ENCODE measurements at regions not wholly inside any gene's neighbourhood (a gene's known extent, or its start where the extent isn't known, plus 50 kb on each side); places are given as distances from the start of the nearest gene placed in this dataset.
"Not testable (repeated sequence)": the region's sequence is repeated elsewhere in the genome, so short reads cannot be mapped to it uniquely, and the experiment has no call there.

DNA sequence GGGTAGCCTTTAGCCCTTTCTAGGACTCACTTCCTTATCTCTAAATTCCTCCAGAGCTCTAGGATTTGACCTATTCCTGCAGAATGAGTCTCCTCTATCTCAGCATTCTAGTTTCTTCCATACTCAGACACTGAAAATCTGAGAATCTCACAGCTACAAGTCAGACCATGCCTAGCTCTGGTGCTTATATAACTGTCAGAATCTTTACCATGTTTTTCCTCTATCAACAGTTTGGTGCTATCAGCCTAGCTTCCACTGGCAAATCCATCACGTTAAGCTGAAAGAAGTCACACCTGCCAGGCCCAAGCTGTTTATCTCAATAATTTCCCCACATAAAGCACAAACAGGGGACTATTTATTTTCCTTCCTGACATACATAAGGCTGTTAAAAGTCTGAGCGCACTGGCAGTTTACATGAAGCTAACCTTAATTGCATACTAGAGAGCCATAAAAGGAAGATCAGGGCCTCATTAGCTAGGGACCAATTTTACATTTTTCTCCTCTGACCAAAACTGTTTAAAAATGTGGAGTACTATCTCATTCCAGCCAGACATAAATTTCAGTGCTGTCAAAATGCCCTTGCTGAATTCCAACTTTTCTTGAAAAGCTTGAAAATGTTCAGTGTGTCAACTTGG, 270.5 kb downstream of the C12orf75 start:
- H3K36me3 Mint-ChIP-seq (ENCODE audit: insufficient read depth) = no peaks in the 10 kb centered on the region
- H3K9me3 Mint-ChIP-seq = peaks cover 0 to 4% of the 10 kb centered on the region in 2 donors
- H3K4me1 Mint-ChIP-seq (ENCODE audit: low read depth in 2 of 2) = no peaks in the 10 kb centered on the region
- peaks cover 14 to 20% of the 10 kb centered on the region in 2 donors for H3K27me3 Mint-ChIP-seq
- ATAC-seq (replicated peaks) = no peak
- no peak overlapping the region for H3K4me3 Mint-ChIP-seq
- DNase-seq = no peak
- no peak overlapping the region for H3K27ac Mint-ChIP-seq

DNA sequence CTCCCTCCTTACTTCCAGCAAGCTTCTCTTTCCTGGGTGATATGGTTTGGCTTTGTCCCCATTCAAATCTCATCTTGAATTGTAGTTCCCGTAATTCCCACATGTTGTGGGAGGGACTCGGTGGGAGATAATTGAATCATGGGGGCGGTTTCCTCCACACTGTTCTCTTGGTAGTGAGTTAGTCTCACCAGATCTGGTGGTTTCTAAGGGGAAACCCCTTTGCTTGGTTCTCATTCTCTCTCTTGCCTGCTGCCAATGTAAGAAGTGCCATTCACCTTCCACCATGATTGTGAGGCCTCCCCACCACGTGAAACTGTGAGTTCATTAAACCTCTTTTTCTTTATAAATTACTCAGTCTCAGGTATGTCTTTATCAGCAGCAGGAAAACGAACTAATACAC, 271.8 kb downstream of the C12orf75 start:
- not testable (repeated sequence) for DNase-seq; H3K9me3 Mint-ChIP-seq; H3K4me1 Mint-ChIP-seq (ENCODE audit: low read depth in 2 of 2); H3K36me3 Mint-ChIP-seq (ENCODE audit: insufficient read depth); H3K27ac Mint-ChIP-seq; ATAC-seq (replicated peaks); H3K4me3 Mint-ChIP-seq
- H3K27me3 Mint-ChIP-seq = peaks cover 4 to 15% of the 10 kb centered on the region in 2 donors

DNA sequence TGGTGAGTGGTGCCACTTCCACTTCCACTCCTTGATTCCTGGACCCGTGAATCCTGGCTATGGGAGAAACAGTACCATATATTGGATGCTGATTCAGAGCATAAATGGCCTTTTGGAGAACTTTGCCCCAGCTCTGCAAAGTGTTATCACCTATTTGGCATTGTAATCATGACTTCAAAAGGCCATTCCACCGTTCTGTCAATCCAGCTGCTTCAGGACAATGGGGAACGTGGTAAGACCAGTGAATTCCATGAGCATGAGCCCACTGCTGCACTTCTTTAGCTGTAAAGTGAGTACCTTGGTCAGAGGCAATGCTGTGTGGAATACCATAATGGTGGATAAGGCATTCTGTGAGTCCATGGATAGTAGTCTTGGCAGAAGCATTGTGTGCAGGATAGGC, 273.8 kb downstream of the C12orf75 start:
- not testable (repeated sequence) for H3K27ac Mint-ChIP-seq; H3K4me3 Mint-ChIP-seq; DNase-seq; H3K4me1 Mint-ChIP-seq (ENCODE audit: low read depth in 2 of 2); ATAC-seq (replicated peaks); H3K36me3 Mint-ChIP-seq (ENCODE audit: insufficient read depth); H3K9me3 Mint-ChIP-seq
- H3K27me3 Mint-ChIP-seq = peaks cover 4 to 15% of the 10 kb centered on the region in 2 donors

DNA sequence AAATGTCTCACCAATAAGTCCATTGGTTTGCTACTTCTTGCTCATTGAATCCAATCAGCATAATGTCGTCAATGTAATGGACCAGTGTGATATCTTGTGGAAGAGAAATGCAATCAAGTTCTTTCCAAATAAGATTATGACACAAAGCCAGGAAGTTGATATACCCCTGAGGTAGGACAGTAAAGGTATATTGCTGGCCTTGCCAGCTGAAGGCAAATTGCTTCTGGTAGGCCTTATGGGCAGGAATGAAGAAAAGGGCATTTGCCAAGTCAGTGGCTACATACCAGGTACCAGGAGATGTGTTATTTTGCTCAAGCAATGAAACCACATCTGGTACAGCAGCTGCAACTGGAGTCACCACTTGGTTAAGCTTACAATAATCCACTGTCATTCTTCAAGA, 276.1 kb downstream of the C12orf75 start:
- DNase-seq; H3K27ac Mint-ChIP-seq; H3K4me1 Mint-ChIP-seq (ENCODE audit: low read depth in 2 of 2); H3K27me3 Mint-ChIP-seq; H3K9me3 Mint-ChIP-seq; H3K4me3 Mint-ChIP-seq; ATAC-seq (replicated peaks); H3K36me3 Mint-ChIP-seq (ENCODE audit: insufficient read depth): not testable (repeated sequence)

DNA sequence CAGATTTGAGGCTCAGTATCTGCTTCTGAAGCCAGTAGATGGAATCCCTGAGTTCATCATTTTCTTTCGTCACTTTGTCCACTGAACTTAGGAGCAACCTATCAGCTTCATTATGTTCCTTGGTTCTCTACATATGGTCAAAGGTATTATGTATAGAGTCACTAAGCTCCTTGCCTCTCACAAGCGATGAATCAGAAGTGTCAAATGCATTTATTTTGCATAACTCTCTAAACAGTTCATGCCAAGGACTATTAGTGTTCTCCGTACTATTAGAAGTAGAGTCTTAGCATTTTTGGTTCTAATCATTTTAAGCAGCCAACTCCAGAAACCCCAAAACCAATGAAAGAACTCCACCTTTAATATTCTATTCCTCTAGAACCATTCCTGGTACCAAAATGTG, 278.5 kb downstream of the C12orf75 start:
- not testable (repeated sequence) for H3K27ac Mint-ChIP-seq; H3K9me3 Mint-ChIP-seq; DNase-seq; H3K4me3 Mint-ChIP-seq; ATAC-seq (replicated peaks); H3K4me1 Mint-ChIP-seq (ENCODE audit: low read depth in 2 of 2); H3K36me3 Mint-ChIP-seq (ENCODE audit: insufficient read depth); H3K27me3 Mint-ChIP-seq

- H3K36me3 Mint-ChIP-seq (ENCODE audit: insufficient read depth) = no peaks in the 10 kb centered on the region
- ATAC-seq (replicated peaks) (no peak), DNase-seq (no peak)
- H3K27me3 Mint-ChIP-seq = no peaks in the 10 kb centered on the region
- H3K4me3 Mint-ChIP-seq = no peak overlapping the region
- H3K27ac Mint-ChIP-seq = no peak overlapping the region
- H3K4me1 Mint-ChIP-seq (ENCODE audit: low read depth in 2 of 2) = no peaks in the 10 kb centered on the region
- no peaks in the 10 kb centered on the region for H3K9me3 Mint-ChIP-seq
Measured at GRCh38 chr12:105610459-105610858, 280.0 kb downstream of the C12orf75 start.

DNA sequence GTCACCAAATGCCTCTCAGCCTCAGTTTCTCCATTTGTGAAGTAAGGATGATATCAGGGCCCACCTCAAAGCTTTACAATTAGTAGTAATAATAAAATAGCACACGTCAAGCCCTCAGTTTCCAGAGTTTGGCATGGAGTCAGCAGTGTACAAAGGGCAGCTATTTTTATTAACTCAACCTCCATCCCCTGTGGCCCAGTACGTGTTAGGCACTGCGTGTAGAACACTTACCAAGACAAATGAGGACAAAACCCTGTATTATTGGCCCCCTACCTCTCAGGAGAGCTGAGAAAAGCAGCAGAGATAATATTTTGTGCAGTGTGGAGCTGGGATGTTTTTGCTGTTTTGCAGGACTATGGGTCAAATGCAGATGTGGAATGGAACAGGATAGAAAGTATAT, 280.8 kb downstream of the C12orf75 start:
- H3K4me1 Mint-ChIP-seq (ENCODE audit: low read depth in 2 of 2) = no peaks in the 10 kb centered on the region
- ATAC-seq (replicated peaks) = no peak
- peaks cover 2 to 3% of the 10 kb centered on the region in 2 donors for H3K27me3 Mint-ChIP-seq
- H3K4me3 Mint-ChIP-seq = no peak overlapping the region
- H3K27ac Mint-ChIP-seq = no peak overlapping the region
- H3K9me3 Mint-ChIP-seq = no peaks in the 10 kb centered on the region
- no peak for DNase-seq
- H3K36me3 Mint-ChIP-seq (ENCODE audit: insufficient read depth) = no peaks in the 10 kb centered on the region

- Mint-ChIP-seq H3K27me3 (peaks cover 5 to 7% of the 10 kb centered on the region in 2 donors), H3K9me3 (no peaks in the 10 kb centered on the region), H3K4me1 (ENCODE audit: low read depth in 2 of 2) (no peaks in the 10 kb centered on the region), H3K36me3 (ENCODE audit: insufficient read depth) (no peaks in the 10 kb centered on the region), H3K27ac (no peak overlapping the region), H3K4me3 (no peak overlapping the region)
- ATAC-seq (replicated peaks) = no peak
- DNase-seq = no peak
Measured at GRCh38 chr12:105613269-105613668, 282.8 kb downstream of the C12orf75 start.

- ATAC-seq (replicated peaks) (no peak), DNase-seq (no peak)
- H3K4me1 Mint-ChIP-seq (ENCODE audit: low read depth in 2 of 2) = no peaks in the 10 kb centered on the region
- H3K9me3 Mint-ChIP-seq = no peaks in the 10 kb centered on the region
- H3K4me3 Mint-ChIP-seq = no peak overlapping the region
- H3K27me3 Mint-ChIP-seq = peaks cover 5 to 7% of the 10 kb centered on the region in 2 donors
- H3K27ac Mint-ChIP-seq = no peak overlapping the region
- no peaks in the 10 kb centered on the region for H3K36me3 Mint-ChIP-seq (ENCODE audit: insufficient read depth)
Measured at GRCh38 chr12:105613887-105614286, 283.4 kb downstream of the C12orf75 start.

DNA sequence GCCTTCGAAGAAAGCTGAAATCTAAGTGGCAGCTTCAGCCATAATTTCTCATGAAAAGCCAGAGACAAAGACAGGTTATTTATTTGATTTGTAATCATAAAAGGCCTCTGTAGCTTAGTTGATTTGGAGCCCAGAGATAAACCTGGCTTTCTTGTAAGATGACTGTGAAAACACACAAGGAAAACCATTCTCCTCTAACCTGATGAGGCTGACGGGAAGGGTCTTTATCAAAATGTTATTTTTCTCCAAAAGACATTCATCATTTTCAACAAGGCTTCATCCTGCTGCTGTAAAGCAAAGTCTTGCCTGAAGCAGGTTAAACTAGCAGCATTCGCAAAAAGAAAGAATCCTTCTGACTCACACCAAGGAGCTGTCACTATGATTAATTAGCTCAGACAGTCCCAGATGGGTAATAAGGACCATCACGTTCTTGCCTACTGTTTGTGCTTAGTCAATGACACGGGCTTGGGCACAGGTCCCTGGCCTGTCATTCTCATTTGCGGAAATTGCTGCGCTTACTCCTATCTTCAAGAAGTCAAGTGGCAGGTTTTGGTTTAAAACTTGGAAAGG, 286.6 kb downstream of the C12orf75 start:
- ATAC-seq (replicated peaks) (no peak), DNase-seq (no peak)
- Mint-ChIP-seq H3K27me3 (peaks cover 5 to 7% of the 10 kb centered on the region in 2 donors), H3K4me3 (no peak overlapping the region), H3K9me3 (no peaks in the 10 kb centered on the region), H3K4me1 (ENCODE audit: low read depth in 2 of 2) (no peaks in the 10 kb centered on the region), H3K36me3 (ENCODE audit: insufficient read depth) (no peaks in the 10 kb centered on the region), H3K27ac (no peak overlapping the region)

- H3K4me3 Mint-ChIP-seq = no peak overlapping the region
- DNase-seq (no peak), ATAC-seq (replicated peaks) (no peak)
- H3K36me3 Mint-ChIP-seq (ENCODE audit: insufficient read depth) = no peaks in the 10 kb centered on the region
- H3K27me3 Mint-ChIP-seq = peaks cover 19 to 20% of the 10 kb centered on the region in 2 donors
- H3K4me1 Mint-ChIP-seq (ENCODE audit: low read depth in 2 of 2) = no peaks in the 10 kb centered on the region
- no peaks in the 10 kb centered on the region for H3K9me3 Mint-ChIP-seq
- no peak overlapping the region for H3K27ac Mint-ChIP-seq
Measured at GRCh38 chr12:105622220-105622619, 291.7 kb downstream of the C12orf75 start.

GRCh38 chr12:105622846-105623736, 292.6 kb downstream of the C12orf75 start:
- Mint-ChIP-seq H3K4me1 (ENCODE audit: low read depth in 2 of 2) (no peaks in the 10 kb centered on the region), H3K36me3 (ENCODE audit: insufficient read depth) (no peaks in the 10 kb centered on the region), H3K9me3 (no peaks in the 10 kb centered on the region), H3K27ac (no peak overlapping the region), H3K27me3 (peaks cover 22 to 26% of the 10 kb centered on the region in 2 donors), H3K4me3 (no peak overlapping the region)
- ATAC-seq (replicated peaks) (no peak), DNase-seq (no peak)

DNA sequence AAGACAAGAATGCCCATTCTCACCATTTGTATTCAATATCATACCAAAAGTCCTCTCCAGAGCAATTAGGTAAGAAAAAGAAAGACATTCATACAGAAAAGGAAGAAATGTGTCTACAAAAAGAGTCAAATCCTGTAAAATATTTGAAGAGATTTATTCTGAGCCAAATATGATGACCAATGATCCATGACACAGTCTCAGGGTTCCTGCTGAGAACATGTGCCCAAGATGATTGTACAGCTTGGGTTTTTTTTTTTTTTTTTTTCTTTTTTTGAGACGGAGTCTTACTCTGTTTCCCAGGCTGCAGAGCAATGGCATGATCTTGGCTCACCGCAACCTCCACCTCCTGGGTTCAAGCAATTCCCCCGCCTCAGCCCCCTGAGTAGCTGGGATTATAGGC, 296.2 kb downstream of the C12orf75 start:
- Mint-ChIP-seq H3K27ac (no peak overlapping the region), H3K36me3 (ENCODE audit: insufficient read depth) (no peaks in the 10 kb centered on the region), H3K27me3 (peaks cover 22 to 26% of the 10 kb centered on the region in 2 donors), H3K4me1 (ENCODE audit: low read depth in 2 of 2) (no peaks in the 10 kb centered on the region), H3K4me3 (no peak overlapping the region), H3K9me3 (no peaks in the 10 kb centered on the region)
- no peak for DNase-seq
- ATAC-seq (replicated peaks) = no peak

DNA sequence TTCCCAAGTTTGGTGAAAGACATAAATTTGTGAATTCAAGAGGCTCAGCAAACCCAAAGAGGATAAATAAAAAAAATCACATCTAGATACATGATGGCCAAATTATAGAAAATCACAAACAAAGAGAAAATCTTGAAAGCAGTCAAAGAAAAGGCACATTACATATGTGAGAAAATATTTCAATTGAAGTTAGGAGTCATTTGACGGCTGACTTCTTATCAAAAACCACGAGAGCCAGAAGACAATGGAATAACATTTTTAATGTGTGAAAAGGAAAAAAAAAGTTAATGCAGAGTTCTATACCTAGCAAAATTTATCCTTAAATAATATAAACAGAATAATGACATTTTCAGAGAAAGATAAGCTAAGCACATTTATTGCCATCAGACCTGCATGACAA, 307.0 kb downstream of the C12orf75 start:
- ATAC-seq (replicated peaks) = no peak
- H3K9me3 Mint-ChIP-seq = no peaks in the 10 kb centered on the region
- H3K36me3 Mint-ChIP-seq (ENCODE audit: insufficient read depth) = no peaks in the 10 kb centered on the region
- H3K4me1 Mint-ChIP-seq (ENCODE audit: low read depth in 2 of 2) = no peaks in the 10 kb centered on the region
- DNase-seq = no peak
- no peaks in the 10 kb centered on the region for H3K27me3 Mint-ChIP-seq
- H3K27ac Mint-ChIP-seq = no peak overlapping the region
- H3K4me3 Mint-ChIP-seq = no peak overlapping the region

Measured in effector memory CD8-positive, alpha-beta T cell (primary cell).